GM23338 (cell line): ENCODE measurements at regions not wholly inside any gene's neighbourhood (a gene's known extent, or its start where the extent isn't known, plus 50 kb on each side); places are given as distances from the start of the nearest gene placed in this dataset.

Source experiments
- ATAC-seq: fragments of 200-7000 bp; cut with Tn5 transposase; 3 replicates; pipeline ENCODE4 v1.9.1; 2020
- DNase-seq: peaks from one replicate; pipeline ENCODE4 v3.0.0-alpha.2; 2015; ENCODE audit warnings: low spot score
- H2AFZ ChIP-seq: fragments of 200-600 bp; sonication (generic); 2 replicates; pipeline ENCODE4 v1.8.0; 2016; ENCODE audit warnings: antibody characterized with exemption, mild to moderate bottlenecking, moderate library complexity
- H3F3A ChIP-seq: fragments of 200-600 bp; sonication (generic); replicated peaks from 2 replicates; pipeline ENCODE4 v1.8.0; 2017; ENCODE audit warnings: antibody characterized with exemption, mixed run types, low read depth
- H3K27ac ChIP-seq: fragments of 200-600 bp; sonication (generic); 2 replicates; pipeline ENCODE4 v1.6.1; 2016; ENCODE audit warnings: low read depth
- H3K27me3 ChIP-seq: fragments of 200-600 bp; sonication (generic); 2 replicates; pipeline ENCODE4 v1.8.0; 2016; ENCODE audit warnings: mild to moderate bottlenecking, mixed run types, moderate library complexity; ENCODE audit not compliant: insufficient read depth
- H3K36me3 ChIP-seq: fragments of 200-600 bp; sonication (generic); 2 replicates; pipeline ENCODE4 v1.8.0; 2016; ENCODE audit warnings: mild to moderate bottlenecking; ENCODE audit not compliant: insufficient read depth
- H3K4me1 ChIP-seq: fragments of 200-600 bp; sonication (generic); 2 replicates; pipeline ENCODE4 v1.8.0; 2016; ENCODE audit warnings: mild to moderate bottlenecking, moderate library complexity; ENCODE audit not compliant: insufficient read depth
- H3K4me2 ChIP-seq: fragments of 200-600 bp; sonication (generic); 2 replicates; pipeline ENCODE4 v1.7.1; 2017; ENCODE audit warnings: mixed run types
- H3K4me3 ChIP-seq: fragments of 200-600 bp; sonication (generic); 2 replicates; pipeline ENCODE4 v1.6.1; 2016; ENCODE audit warnings: mixed run types
- H3K79me2 ChIP-seq: fragments of 200-600 bp; sonication (generic); replicated peaks from 2 replicates; pipeline ENCODE4 v1.8.0; 2017; ENCODE audit warnings: mild to moderate bottlenecking; ENCODE audit not compliant: insufficient read depth
- H3K9me2 ChIP-seq: fragments of 200-600 bp; sonication (generic); 2 replicates; pipeline ENCODE4 v1.8.0; 2017; ENCODE audit not compliant: insufficient read depth
- H4K20me1 ChIP-seq: fragments of 200-600 bp; sonication (generic); replicated peaks from 2 replicates; pipeline ENCODE4 v1.8.0; 2017; ENCODE audit warnings: mild to moderate bottlenecking; ENCODE audit not compliant: insufficient read depth
- H3K27ac Mint-ChIP-seq: 2 replicates; pipeline ENCODE4 v1.8.0; 2020; ENCODE audit warnings: inconsistent platforms, mild to moderate bottlenecking, moderate library complexity, mixed read lengths
- H3K27me3 Mint-ChIP-seq: 3 replicates; pipeline ENCODE4 v1.8.0; 2022; ENCODE audit warnings: low read depth, mild to moderate bottlenecking, moderate library complexity, mixed read lengths, inconsistent platforms; ENCODE audit not compliant: insufficient read depth, poor library complexity
- H3K36me3 Mint-ChIP-seq: 3 replicates; pipeline ENCODE4 v1.8.0; 2021; ENCODE audit warnings: low read depth, mild to moderate bottlenecking, inconsistent platforms, moderate library complexity, mixed read lengths
- H3K4me1 Mint-ChIP-seq: 3 replicates; pipeline ENCODE4 v1.8.0; 2020; ENCODE audit warnings: mild to moderate bottlenecking, inconsistent platforms, mixed read lengths
- H3K4me3 Mint-ChIP-seq: 3 replicates; pipeline ENCODE4 v1.8.0; 2021; ENCODE audit warnings: moderate library complexity, mild to moderate bottlenecking, inconsistent platforms, mixed read lengths
- H3K9me3 Mint-ChIP-seq: 3 replicates; pipeline ENCODE4 v1.8.0; 2020; ENCODE audit warnings: moderate library complexity, mild to moderate bottlenecking, inconsistent platforms, mixed read lengths
- CREB1 ChIP-seq: fragments of 250-450 bp; sonication (Bioruptor Pico); IDR thresholded peaks from 2 replicates; pipeline ENCODE4 v1.5.0; 2020; ENCODE audit warnings: low read depth, mild to moderate bottlenecking, moderate library complexity
- ETS1 ChIP-seq: IDR thresholded peaks from 2 replicates; pipeline ENCODE4 v1.6.1; 2016; ENCODE audit warnings: antibody characterized with exemption
- EZH2 ChIP-seq: fragments of 200-600 bp; sonication (generic); IDR thresholded peaks from one replicate; pipeline ENCODE4 v1.8.0; 2017; ENCODE audit warnings: antibody characterized with exemption, mild to moderate bottlenecking, low read depth; ENCODE audit not compliant: unreplicated experiment
- EZH2phosphoT487 ChIP-seq: fragments of 200-600 bp; sonication (generic); IDR thresholded peaks from one replicate; pipeline ENCODE4 v1.8.1; 2018; ENCODE audit warnings: antibody characterized with exemption; ENCODE audit not compliant: unreplicated experiment
- JUNB ChIP-seq: IDR thresholded peaks from one replicate; pipeline ENCODE4 v1.6.1; 2016; ENCODE audit warnings: antibody characterized with exemption; ENCODE audit not compliant: unreplicated experiment
- NANOG ChIP-seq: IDR thresholded peaks from 2 replicates; pipeline ENCODE4 v1.6.1; 2016; ENCODE audit warnings: antibody characterized with exemption, borderline replicate concordance
- POLR2AphosphoS5 ChIP-seq: IDR thresholded peaks from 2 replicates; pipeline ENCODE4 v1.6.1; 2016; ENCODE audit warnings: antibody characterized with exemption, low read depth
- STAT1 ChIP-seq: IDR thresholded peaks from one replicate; pipeline ENCODE4 v1.6.1; 2016; ENCODE audit warnings: antibody characterized with exemption; ENCODE audit not compliant: unreplicated experiment
- ZNF114 ChIP-seq: fragments of 250-450 bp; sonication (Bioruptor Pico); IDR thresholded peaks from 2 replicates; pipeline ENCODE4 v1.5.0; 2020; ENCODE audit warnings: mild to moderate bottlenecking, moderate library complexity
- ZNF331 ChIP-seq: fragments of 250-450 bp; sonication (Bioruptor Pico); IDR thresholded peaks from 2 replicates; pipeline ENCODE4 v1.5.0; 2020; ENCODE audit warnings: low read depth, mild to moderate bottlenecking, moderate library complexity
- TF ChIP-seq, protein P1 (sequence below): IDR thresholded peaks from one replicate; pipeline ENCODE4 v1.6.1; 2018; ENCODE audit warnings: antibody characterized with exemption; ENCODE audit not compliant: unreplicated experiment
- TF ChIP-seq, protein P2 (sequence below): fragments of 250-450 bp; sonication (Bioruptor Pico); IDR thresholded peaks from 2 replicates; pipeline ENCODE4 v1.5.0; 2020; ENCODE audit warnings: mild to moderate bottlenecking, moderate library complexity
- TF ChIP-seq, protein P3 (sequence below), 2 experiments: fragments of 200-600 bp in 1 of 2; sonication (generic) in 1 of 2; conservative IDR thresholded peaks; 2 replicates each; pipeline versions ENCODE4 v1.5.1 to v1.6.1; 2016 to 2017; ENCODE audit warnings: antibody characterized with exemption in 2 of 2, low read depth in 2 of 2, mild to moderate bottlenecking in 2 of 2, moderate library complexity in 1 of 2

GRCh38 chr4:133996431-133997121 lies 205.0 kb downstream of the PABPC4L start:
- no peaks in the 10 kb centered on the region for H4K20me1 ChIP-seq
- H3K9me3 Mint-ChIP-seq = peaks cover 22% of the 10 kb centered on the region
- no peaks in the 10 kb centered on the region for H3K79me2 ChIP-seq
- no peaks in the 10 kb centered on the region; the same call in 1 of the 2 replicates for H3K36me3 ChIP-seq
- H3K4me3 Mint-ChIP-seq = no peak overlapping the region
- no peaks in the 10 kb centered on the region for H3F3A ChIP-seq
- H3K4me1 Mint-ChIP-seq = no peaks in the 10 kb centered on the region
- TF ChIP-seq ETS1 (no peak), CREB1 (CRISPR knock-in tag) (no peak), ZNF331 (no peak; the same call in 1 of the 2 replicates), EZH2phosphoT487 (no peak), NANOG (no peak), EZH2 (no peak), POLR2AphosphoS5 (no peak), ZNF114 (CRISPR knock-in tag) (no peak), STAT1 (no peak), JUNB (no peak)
- TF ChIP-seq, protein P1, sequence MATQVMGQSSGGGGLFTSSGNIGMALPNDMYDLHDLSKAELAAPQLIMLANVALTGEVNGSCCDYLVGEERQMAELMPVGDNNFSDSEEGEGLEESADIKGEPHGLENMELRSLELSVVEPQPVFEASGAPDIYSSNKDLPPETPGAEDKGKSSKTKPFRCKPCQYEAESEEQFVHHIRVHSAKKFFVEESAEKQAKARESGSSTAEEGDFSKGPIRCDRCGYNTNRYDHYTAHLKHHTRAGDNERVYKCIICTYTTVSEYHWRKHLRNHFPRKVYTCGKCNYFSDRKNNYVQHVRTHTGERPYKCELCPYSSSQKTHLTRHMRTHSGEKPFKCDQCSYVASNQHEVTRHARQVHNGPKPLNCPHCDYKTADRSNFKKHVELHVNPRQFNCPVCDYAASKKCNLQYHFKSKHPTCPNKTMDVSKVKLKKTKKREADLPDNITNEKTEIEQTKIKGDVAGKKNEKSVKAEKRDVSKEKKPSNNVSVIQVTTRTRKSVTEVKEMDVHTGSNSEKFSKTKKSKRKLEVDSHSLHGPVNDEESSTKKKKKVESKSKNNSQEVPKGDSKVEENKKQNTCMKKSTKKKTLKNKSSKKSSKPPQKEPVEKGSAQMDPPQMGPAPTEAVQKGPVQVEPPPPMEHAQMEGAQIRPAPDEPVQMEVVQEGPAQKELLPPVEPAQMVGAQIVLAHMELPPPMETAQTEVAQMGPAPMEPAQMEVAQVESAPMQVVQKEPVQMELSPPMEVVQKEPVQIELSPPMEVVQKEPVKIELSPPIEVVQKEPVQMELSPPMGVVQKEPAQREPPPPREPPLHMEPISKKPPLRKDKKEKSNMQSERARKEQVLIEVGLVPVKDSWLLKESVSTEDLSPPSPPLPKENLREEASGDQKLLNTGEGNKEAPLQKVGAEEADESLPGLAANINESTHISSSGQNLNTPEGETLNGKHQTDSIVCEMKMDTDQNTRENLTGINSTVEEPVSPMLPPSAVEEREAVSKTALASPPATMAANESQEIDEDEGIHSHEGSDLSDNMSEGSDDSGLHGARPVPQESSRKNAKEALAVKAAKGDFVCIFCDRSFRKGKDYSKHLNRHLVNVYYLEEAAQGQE = no peak
- TF ChIP-seq, protein P2, sequence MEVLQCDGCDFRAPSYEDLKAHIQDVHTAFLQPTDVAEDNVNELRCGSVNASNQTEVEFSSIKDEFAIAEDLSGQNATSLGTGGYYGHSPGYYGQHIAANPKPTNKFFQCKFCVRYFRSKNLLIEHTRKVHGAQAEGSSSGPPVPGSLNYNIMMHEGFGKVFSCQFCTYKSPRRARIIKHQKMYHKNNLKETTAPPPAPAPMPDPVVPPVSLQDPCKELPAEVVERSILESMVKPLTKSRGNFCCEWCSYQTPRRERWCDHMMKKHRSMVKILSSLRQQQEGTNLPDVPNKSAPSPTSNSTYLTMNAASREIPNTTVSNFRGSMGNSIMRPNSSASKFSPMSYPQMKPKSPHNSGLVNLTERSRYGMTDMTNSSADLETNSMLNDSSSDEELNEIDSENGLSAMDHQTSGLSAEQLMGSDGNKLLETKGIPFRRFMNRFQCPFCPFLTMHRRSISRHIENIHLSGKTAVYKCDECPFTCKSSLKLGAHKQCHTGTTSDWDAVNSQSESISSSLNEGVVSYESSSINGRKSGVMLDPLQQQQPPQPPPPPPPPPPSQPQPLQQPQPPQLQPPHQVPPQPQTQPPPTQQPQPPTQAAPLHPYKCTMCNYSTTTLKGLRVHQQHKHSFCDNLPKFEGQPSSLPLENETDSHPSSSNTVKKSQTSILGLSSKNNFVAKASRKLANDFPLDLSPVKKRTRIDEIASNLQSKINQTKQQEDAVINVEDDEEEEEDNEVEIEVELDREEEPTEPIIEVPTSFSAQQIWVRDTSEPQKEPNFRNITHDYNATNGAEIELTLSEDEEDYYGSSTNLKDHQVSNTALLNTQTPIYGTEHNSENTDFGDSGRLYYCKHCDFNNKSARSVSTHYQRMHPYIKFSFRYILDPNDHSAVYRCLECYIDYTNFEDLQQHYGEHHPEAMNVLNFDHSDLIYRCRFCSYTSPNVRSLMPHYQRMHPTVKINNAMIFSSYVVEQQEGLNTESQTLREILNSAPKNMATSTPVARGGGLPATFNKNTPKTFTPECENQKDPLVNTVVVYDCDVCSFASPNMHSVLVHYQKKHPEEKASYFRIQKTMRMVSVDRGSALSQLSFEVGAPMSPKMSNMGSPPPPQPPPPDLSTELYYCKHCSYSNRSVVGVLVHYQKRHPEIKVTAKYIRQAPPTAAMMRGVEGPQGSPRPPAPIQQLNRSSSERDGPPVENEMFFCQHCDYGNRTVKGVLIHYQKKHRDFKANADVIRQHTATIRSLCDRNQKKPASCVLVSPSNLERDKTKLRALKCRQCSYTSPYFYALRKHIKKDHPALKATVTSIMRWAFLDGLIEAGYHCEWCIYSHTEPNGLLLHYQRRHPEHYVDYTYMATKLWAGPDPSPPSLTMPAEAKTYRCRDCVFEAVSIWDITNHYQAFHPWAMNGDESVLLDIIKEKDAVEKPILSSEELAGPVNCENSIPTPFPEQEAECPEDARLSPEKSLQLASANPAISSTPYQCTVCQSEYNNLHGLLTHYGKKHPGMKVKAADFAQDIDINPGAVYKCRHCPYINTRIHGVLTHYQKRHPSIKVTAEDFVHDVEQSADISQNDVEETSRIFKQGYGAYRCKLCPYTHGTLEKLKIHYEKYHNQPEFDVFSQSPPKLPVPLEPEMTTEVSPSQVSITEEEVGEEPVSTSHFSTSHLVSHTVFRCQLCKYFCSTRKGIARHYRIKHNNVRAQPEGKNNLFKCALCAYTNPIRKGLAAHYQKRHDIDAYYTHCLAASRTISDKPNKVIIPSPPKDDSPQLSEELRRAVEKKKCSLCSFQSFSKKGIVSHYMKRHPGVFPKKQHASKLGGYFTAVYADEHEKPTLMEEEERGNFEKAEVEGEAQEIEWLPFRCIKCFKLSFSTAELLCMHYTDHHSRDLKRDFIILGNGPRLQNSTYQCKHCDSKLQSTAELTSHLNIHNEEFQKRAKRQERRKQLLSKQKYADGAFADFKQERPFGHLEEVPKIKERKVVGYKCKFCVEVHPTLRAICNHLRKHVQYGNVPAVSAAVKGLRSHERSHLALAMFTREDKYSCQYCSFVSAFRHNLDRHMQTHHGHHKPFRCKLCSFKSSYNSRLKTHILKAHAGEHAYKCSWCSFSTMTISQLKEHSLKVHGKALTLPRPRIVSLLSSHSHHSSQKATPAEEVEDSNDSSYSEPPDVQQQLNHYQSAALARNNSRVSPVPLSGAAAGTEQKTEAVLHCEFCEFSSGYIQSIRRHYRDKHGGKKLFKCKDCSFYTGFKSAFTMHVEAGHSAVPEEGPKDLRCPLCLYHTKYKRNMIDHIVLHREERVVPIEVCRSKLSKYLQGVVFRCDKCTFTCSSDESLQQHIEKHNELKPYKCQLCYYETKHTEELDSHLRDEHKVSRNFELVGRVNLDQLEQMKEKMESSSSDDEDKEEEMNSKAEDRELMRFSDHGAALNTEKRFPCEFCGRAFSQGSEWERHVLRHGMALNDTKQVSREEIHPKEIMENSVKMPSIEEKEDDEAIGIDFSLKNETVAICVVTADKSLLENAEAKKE = no peak
- TF ChIP-seq, protein P3, sequence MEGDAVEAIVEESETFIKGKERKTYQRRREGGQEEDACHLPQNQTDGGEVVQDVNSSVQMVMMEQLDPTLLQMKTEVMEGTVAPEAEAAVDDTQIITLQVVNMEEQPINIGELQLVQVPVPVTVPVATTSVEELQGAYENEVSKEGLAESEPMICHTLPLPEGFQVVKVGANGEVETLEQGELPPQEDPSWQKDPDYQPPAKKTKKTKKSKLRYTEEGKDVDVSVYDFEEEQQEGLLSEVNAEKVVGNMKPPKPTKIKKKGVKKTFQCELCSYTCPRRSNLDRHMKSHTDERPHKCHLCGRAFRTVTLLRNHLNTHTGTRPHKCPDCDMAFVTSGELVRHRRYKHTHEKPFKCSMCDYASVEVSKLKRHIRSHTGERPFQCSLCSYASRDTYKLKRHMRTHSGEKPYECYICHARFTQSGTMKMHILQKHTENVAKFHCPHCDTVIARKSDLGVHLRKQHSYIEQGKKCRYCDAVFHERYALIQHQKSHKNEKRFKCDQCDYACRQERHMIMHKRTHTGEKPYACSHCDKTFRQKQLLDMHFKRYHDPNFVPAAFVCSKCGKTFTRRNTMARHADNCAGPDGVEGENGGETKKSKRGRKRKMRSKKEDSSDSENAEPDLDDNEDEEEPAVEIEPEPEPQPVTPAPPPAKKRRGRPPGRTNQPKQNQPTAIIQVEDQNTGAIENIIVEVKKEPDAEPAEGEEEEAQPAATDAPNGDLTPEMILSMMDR (conservative IDR thresholded peaks at IDR 0.05; ENCODE audit: low read depth in 2 of 2) = no peak
- H3K27me3 Mint-ChIP-seq = no peaks in the 10 kb centered on the region
- no peak overlapping the region for H3K27ac Mint-ChIP-seq
- no peak overlapping the region for H3K27ac ChIP-seq
- H3K27me3 ChIP-seq = no peaks in the 10 kb centered on the region
- no peak overlapping the region for H3K4me2 ChIP-seq
- DNase-seq (peak; percentile 1), ATAC-seq (peak; percentile 69)
- peaks cover 17% of the 10 kb centered on the region for H3K36me3 Mint-ChIP-seq
- no peaks in the 10 kb centered on the region for H3K4me1 ChIP-seq
- peaks cover 12% of the 10 kb centered on the region for H3K9me2 ChIP-seq
- H2AFZ ChIP-seq = no peak overlapping the region
- H3K4me3 ChIP-seq = no peak overlapping the region
